Activated CD8-positive, alpha-beta memory T cell treated with anti-CD3 and anti-CD28 coated beads for 24 hours (primary cell): ENCODE measurements at regions not wholly inside any gene's neighbourhood (a gene's known extent, or its start where the extent isn't known, plus 50 kb on each side); places are given as distances from the start of the nearest gene placed in this dataset.

ENCODE experiments used
- DNase-seq: peaks from one replicate; pipeline ENCODE4 v3.0.0-alpha.2; 2020

DNA sequence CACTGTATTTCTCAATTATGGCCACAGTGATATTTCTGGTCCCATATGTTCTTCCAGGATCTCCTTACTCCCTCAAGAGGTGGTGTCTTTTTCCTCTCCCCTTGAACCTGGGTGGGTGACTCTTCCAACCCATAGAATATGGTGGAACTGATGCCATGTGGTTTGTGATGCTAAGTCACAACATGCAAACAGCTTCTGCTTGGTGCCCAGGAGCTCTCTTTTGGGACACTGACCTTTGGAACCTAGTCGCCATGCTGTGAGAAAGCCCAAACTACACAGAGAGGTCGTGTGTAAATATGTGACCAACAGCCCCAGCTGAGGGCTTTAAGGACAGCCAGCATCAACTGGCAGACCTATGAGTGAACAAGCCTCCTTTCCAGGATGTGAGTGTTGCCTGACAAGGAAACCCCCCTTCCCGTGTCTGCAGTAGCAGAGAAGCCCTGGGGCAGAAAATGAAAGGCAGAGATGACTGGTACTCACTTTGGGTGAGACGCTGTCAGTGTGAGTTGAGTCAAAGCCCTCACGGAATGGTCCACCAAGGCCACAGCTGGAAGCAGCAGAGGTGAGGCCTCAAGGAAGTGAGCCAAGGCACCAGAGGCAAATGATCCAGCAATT lies 223.4 kb downstream of the BCOR start:
- peak; percentile 80 for DNase-seq

DNA sequence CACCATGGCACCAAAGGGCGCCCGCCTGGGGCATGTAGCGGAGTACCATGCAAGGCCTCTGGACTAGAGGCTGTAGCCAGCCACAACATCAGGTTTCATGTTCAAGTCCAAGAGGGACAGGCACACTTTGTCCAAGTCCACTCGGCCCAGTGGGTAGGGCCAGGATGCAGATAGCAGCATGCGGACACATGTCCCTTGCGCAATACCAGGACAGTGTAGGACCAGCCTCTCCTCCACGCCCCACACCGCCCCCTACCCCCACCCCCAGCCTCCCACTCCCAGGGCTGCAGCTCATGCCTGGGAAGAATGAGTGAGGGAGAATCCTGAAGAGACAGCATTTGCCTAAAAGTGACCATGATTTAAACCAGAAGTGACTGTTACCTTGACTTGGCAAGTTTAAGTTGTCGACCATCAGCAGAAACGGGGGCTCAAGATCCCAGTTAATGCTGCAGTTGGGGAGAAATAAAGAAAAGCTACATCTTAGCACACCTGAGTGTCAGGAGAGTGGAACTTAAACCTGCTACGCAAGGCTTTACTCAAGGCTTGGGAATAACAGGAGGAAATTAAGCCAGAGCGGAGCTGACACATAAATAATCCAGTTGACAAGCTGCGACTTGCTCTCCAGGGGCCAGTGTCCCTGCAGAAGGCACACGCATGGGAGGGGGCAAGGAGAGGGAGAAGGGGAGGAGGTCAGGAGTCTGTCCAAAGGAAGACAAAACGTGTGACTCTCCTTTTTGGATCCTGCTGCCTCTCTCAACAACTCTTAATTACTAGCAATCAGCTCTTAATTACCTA lies 221.7 kb downstream of the BCOR start:
- DNase-seq: no peak

DNA sequence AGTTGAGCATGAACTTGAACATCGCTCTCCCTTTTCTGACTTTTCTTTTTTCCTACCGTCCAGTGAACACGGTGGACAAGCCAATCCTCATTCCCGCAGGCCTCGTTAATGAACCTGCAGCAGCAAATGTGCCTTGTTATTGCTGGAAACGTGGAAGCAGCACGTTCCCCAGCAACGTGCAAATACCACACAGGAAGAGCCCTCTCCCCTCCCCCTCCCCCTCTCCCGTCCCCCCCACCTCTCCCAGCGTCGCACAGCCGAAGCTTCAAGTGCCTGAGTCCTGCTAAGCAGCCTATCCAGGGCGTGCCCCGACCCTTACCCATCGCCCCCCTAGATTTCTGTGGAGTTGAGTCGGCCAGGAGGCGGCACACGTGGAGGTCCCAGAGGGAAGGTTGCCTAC lies 219.9 kb downstream of the BCOR start:
- DNase-seq: no peak

DNA sequence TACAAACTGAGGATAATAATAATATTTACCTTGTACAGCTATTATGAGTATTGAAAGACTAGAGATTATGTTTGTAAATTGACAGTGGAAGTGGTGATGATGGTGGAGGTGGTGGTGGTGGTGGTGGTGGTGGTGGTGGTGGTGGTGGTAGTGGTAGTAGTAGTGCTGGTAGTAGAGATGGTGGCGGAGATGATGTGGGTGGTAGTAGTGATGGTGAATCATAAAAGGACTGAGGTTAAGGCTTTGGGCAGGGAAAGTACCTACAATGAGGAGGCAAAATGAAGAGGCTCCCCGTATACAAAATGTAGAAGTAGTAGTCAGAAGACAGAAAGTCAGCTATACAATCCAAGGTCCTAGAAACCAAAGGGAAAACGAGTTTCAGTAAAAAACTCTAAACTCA lies 214.1 kb downstream of the BCOR start:
- DNase-seq: no peak

DNA sequence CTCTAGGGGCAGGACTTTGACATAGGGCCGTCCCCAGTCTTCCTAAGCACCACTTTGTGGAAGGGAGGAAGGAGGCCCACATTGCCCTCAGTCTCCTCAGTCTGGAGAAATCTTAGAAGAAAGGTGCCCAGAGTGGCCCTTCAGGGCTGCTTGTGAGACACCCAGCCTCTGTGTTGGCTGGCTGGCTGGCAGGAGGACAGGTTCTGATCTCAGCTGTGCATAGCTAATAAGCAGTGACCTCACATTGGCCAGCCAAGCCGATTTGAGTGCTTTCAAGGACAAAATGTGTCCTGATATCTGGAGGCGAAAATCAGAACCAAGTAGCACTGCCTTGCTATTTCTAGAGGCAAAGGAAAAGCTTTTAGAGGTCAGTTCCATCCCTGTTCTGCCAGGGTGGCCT lies 211.5 kb downstream of the BCOR start:
- no peak for DNase-seq

DNA sequence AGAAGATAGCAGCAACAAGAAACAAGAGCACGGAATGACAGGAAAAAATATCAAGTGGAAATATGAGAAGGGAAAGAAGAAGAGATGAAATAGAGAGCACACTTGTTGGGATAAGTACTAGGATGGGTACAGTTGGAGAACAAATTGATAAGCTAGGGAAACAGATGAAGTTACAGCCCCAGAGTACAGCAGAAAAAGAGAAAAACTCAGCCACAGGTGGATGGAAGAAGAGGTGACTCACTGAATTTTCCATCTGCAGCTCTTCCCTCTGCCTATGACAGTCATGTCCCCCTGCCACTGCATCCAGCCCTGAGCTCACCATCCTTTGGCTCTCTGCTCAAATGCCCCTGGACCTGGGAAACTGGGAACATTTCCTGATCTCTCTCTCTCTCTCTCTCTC lies 209.0 kb downstream of the BCOR start:
- no peak for DNase-seq

DNA sequence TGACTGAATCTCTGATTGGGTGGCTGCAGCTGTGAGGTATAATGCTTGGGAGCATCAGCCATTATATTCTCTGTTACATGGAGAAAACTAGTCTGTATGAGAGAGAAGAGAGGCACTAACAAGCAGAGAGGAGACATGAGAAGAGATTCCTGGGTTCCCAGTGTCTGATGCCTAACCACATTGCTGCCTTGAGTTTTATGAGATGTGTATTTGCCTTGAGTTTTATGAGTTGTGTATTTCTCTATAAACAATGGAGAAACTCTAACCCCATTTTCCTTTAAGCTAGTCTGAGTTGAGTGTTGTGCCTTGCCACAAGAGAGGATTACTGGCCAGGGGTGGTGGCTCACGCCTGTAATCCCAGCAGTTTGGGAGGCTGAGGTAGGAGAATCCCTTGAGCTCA lies 208.1 kb downstream of the BCOR start:
- DNase-seq: no peak

DNA sequence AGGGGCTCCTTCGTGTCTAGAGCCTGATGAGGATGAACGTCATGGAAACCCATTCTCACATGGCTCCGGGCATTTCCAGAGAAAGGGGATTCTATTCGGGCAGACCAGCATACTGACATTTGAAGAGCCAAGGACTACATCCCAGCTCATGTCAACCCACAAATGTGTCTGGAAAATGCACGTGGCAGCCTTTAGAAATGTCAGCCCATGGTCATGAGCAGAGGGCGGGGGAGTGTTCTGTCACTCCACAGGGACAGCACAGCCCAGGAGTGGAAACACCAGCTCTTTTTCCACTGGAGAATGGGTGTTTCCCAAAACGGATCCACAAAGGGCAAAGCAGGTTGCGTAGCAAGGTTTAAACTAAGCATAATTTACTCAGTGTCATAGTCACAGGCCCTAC lies 207.0 kb downstream of the BCOR start:
- no peak for DNase-seq

DNA sequence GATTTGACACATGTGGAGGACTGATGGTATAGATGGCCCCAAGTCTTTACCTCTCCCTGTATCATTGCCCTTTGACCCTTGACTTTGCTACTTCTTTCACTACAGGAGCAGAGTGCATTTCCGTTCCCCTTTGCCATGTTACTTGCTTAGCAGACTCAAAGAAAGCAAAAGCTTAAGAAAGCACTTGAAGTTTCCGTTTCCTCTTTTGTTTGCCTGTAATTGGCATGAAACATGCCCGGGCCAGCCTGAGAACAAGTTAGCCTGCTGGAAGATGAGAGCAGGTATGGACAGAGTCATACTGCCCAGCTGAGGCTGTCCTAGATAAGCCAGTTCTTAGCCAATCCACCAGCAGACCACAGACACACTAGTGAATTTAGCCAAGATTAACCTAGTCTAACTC lies 206.0 kb downstream of the BCOR start:
- no peak for DNase-seq

DNA sequence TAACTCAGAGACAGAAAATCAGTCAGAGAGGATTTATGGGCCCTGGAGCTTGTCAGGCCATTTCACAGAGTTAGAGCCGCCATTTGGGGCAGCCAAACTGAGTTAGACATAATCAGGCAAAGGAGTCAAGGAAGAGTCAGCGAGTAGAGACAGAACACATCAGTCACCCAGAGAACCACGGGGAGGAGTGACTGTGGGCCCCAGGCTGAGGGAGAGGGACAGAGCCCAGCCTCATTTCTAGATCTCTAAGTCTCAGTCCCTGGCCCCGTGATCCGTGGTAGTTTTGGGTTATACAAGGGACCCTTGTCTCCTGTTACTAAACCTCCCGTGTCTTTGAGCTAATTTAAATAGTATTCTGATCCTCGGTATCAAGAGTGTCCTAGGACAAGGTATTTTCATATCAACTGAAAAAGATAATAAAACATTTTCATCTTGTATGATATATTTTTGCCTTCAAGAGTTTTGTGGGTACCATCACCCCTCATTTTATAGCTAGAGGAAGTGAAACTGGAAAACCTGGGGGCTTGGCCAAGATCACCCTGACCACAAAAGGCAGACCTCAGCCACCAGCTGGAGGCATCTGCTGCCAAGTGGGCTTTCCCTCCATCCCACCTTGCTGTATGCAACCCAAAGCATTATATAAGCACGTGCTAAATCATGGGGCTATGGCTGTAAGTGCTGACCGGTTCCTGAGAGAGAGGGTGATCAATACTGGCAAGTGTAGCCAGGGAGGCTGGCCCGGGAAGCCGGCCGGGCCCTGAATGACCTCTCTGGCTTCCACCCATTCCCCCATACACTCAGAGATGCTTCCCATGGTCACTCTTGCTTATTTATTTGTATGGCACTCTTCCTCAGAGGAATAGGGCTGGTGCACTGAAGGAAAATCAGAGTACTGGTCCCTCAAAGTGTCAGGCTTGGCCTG lies 204.1 kb downstream of the BCOR start:
- DNase-seq: no peak

DNA sequence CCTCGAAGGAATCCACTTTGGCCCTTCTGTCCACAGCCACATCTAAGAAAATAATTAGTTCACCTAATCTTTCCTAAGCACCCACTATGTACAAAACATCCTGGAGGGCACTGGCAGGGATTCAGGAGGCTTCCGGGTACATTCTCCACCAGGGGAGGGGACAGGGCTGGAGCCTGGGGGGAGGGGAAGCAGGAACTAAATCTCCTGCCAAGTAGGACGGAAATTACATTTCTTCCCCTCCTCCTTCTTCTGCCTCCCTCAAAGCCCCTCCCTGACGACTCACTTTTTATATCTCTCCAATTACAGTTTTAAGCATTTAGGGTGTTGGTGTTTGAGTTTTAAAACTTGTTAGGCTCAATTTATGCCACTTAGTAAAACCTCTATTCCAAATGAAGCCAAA lies 203.1 kb downstream of the BCOR start:
- DNase-seq: no peak

DNA sequence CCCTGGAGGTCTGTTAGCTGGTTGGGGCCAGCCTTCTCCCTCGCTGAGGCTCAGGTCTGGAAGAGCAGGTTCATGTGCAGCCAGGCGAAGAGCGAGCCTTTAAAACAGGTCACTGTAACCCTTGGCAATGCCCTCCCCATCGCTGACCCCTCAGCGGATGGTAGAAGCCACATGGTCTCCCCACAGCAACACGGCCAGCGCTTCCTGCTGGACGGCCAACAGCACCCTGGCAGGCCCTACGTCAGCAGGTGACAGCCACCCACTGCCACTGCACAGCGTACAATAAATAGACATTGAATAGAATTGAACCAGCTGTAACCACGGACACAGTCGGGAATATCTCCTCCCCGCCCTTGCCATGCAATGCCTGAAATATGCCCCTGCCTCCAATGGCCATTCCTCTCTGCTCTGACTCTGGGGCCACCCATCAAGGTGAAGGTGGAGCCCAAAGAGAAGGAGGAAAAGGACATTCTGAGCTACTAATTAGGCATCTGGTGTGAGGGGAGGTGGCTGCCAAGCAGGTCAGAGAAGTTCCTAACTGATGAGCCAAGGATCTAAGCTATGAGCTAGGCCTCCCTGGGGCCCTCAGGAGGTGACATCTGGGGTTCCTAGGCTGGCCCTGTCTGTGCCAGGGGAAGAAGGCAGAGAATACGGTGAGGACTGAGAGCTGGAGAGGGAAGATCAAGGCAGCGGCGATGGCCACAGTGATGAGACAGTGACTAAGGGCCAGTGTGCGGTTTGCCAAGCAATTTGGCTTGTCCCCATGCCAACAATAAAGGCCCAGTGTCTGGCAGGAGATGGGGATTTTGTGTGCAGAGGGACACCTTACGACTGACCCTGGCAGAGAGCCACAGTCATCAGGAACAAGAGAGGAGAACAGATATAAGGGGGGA lies 202.3 kb downstream of the BCOR start:
- DNase-seq: no peak

DNA sequence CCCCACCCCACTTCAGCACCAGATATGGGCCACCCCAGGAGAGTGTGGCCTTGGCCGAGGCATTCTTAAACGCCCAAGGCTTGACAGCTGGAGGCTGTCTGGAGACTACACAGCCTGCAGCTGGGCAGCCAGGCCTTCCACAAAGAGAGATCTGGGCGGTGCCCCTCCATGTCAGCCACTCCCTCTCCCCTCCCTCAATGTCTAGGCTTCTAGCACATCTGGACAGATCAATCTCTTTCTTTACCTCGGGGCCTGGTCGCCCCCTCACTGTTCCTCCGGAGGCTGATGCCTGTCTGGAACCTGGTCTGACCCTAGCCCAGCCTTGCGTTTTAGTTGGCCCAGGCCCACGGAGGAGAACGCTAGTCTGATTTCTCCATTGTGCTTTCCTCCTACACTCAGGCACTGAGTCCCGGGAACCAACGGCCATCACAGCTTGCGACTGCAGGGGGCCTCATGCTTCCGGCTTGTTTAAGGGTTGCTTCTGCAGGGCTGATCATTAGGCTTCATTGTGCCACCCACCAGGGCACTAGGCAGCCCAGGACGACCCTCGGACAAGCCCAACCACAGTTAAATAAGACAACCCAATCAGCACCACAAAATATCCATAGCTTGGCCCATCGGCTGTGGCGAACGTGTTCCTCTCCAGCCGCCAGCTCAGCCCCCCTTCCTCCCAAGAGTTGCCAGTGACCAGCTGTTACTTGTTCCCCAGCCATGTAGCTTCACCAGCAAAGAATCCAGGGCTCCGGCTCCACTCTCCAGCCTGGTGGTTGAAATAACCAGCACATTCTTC lies 200.6 kb downstream of the BCOR start:
- no peak for DNase-seq

DNA sequence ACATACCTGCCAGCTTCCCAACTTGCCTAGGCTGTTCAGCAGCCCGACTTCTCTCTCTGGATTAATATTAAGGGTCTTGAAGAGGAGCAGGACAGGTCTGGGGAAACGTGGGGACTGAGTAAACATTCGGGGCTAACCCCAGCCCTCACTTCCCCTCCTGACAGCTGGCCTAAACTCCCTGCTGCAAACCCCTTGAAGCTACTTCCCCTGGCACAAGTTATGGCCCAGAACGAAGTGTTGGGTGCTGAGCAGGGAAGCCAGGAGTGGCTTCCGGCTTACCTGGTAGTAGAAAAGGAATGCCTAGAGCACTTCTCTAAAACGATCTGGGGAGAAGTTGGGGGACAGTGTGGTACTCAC lies 200.0 kb downstream of the BCOR start:
- DNase-seq: no peak

DNA sequence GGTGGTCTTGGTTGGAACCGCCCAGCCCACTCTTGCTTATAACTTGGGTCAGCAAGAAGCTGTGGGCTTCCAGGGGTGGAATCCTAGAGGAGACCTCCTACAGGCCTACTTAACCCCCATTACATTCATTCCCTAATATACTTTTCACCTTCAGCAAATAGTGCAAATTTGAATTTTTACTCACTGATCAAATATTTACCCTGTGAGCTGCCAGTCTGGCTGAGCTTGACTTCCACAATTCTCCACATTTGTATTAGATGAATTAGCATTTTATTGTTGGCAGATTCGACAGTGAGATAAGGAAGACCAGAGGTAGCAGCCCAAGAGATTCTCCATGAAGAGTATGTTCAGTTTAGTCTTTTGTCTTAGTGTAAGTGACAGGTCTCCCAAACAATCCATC lies 199.6 kb downstream of the BCOR start:
- no peak for DNase-seq

DNA sequence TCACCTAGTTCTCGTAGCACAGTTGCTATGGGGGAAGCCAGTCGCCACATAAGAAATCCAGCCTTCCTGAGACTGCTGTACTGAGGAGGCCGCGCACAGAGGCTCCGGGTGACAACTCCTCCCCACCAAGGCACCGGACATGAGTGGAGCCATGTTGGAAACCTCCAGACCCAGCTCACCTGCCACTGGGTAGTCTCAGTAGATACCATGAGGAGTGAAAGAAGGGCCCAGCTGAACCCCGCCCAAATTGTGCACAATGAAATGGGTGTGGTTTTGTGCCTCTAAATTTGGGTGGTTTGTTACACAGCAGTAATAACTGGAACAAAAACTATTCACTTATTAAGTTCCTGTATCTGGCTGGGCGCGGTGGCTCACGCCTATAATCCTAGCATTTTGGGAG lies 198.7 kb downstream of the BCOR start:
- DNase-seq: no peak

DNA sequence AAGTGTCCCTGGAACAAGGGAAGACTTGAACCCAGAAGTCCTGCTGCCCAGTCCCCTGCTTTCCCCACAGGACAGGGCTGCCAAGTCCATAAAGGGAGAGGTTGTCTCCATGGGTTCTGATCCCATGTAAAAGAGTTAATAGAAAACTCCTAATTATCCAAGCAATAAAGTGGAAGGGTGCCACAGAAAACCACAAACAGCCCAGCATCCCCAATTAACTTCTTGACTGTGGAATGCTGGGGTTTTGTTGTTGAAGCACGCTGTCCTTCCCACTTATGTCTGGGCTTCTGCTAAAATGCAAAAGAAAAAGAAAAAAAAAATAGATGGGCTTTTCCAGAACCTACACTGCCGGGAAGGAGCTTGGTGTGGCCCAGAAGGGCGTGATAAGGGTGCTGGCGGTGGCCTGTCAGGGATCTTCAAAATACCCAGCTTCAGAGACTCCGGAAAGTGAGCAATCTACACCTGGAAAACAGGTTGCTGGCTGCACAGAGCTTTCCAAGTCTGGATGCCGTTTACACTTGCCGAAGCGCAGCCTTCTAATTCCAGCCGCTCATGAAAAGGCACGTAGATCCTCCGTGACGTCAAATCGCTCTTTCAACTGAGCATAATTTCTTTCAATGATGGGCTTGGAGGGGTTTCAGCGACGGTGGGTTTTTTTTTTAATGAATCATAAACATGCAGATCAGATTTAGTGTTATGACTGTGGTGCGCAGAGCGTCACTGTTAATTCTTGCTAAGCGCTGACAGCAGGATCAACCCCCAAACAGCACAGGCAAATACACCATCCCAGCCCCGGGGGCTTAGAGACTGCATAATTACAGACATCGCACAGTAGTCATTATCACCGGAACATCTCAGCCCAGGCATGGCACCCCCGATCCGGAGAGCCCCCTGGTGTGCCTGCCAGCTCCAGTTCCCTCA lies 197.6 kb downstream of the BCOR start:
- no peak for DNase-seq

DNA sequence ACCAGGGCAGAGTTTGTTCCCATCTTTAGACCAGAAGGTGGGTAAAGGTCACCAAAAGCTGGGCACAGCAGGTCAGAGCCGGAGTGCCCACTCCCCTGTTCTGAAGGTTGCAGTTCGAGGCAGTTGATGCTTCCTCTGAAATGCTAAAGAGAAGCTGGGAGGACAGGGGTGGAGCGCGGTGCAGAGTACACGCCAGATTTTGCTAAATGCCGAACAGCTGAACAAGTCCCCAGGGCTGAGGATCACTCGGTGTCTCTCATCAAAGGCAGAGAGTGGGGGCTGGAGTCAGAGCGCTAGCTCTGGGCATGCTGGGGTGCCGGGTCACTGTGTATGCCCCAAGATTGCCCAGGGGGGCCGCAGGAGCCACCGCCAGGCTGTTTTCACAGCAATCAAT lies 197.0 kb downstream of the BCOR start:
- no peak for DNase-seq

DNA sequence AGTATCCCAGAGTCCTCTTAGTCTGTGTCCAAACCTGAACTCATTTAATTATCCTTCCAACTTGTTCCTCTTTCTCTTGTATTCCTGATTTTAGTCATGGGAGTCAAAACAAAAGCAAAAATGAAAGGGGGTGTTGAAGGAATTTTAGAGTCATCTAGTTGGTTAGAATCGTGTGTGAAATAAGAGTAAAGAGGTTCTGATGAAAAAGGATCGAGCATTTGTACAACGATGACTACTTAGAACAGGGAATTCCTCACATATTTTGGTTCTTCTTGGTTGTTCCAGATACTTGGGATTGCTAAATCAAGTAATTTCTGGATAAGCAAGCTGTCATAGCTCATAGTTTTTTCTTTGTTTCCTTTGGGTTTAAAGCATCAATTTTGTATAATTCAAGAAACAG lies 194.4 kb downstream of the BCOR start:
- no peak for DNase-seq

DNA sequence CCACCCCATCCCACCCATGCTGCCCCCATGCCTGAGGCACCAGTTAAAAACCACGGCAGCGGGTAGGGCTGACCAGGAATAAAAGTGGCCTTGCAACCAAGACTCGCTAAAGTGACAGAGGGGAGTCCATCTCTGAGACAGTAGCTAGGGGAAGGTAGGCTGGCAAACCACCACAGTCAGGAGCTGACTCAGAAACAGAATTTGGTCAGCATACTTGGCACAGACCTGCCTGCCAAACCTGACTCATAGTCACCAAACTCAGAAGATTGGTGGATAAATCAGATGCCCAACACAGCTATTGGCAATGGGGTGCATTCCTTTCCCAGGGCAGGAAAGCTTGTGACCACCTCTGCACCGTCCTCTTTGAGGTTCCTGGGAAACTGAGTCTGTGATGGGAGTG lies 193.8 kb downstream of the BCOR start:
- DNase-seq: no peak
